ENCODE measurements at regions not wholly inside any gene's neighbourhood (a gene's known extent, or its start where the extent isn't known, plus 50 kb on each side); places are given as distances from the start of the nearest gene placed in this dataset.

DNA sequence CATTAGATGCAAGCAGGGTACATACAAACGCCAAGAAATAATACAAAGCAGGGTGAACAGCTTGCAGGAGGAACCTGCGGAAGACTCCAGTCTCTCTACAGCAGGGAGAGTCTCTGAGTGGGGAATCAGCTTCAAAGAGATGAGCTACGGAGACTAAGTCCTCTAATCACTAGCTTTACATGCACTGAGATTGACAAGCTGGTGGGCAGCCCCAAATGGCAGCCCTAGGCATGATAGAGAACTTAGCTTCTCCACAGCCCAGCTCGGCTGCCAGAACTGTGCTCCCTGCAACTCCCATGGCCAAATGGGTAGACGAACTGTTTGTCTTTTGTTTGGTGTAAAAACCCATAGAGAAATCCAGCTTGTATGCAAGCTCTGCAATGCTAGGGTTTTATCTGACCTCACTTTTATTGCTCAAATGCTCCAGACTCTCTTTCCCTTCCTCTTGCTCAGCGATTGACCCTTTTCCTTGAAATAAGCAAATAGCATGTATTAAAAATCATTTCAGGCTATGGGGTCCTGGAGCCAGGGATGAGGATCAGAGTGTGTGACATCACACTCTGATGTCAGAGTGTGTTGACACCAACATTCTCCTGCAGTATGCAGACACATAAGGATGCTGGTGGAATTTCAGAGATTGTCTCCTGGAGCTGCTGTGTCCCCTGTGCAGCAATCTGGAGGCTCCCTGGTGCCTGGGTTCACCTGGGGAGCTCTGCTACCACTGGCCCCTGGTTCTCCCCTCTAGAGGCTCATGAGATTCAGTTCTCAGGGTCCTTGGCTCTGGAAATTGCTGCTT is 238.5 kb downstream of the TTLL7 start:
- TF ChIP-seq POLR2AphosphoS5 (IDR thresholded peaks at IDR 0.05; ENCODE audit: low read depth, low read length) (no peak), TAF1 (IDR thresholded peaks at IDR 0.05; ENCODE audit: borderline replicate concordance, insufficient read depth, low read length) (no peak), FOXP2 (optimal IDR thresholded peaks at IDR 0.05; ENCODE audit: borderline replicate concordance, extremely low read depth, extremely low read length, insufficient read depth) (no peak), SIN3A (IDR thresholded peaks at IDR 0.05; ENCODE audit: borderline replicate concordance, insufficient read depth, low read length) (no peak)
- TF ChIP-seq, protein P1, sequence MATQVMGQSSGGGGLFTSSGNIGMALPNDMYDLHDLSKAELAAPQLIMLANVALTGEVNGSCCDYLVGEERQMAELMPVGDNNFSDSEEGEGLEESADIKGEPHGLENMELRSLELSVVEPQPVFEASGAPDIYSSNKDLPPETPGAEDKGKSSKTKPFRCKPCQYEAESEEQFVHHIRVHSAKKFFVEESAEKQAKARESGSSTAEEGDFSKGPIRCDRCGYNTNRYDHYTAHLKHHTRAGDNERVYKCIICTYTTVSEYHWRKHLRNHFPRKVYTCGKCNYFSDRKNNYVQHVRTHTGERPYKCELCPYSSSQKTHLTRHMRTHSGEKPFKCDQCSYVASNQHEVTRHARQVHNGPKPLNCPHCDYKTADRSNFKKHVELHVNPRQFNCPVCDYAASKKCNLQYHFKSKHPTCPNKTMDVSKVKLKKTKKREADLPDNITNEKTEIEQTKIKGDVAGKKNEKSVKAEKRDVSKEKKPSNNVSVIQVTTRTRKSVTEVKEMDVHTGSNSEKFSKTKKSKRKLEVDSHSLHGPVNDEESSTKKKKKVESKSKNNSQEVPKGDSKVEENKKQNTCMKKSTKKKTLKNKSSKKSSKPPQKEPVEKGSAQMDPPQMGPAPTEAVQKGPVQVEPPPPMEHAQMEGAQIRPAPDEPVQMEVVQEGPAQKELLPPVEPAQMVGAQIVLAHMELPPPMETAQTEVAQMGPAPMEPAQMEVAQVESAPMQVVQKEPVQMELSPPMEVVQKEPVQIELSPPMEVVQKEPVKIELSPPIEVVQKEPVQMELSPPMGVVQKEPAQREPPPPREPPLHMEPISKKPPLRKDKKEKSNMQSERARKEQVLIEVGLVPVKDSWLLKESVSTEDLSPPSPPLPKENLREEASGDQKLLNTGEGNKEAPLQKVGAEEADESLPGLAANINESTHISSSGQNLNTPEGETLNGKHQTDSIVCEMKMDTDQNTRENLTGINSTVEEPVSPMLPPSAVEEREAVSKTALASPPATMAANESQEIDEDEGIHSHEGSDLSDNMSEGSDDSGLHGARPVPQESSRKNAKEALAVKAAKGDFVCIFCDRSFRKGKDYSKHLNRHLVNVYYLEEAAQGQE (IDR thresholded peaks at IDR 0.05; ENCODE audit: insufficient read depth in 1 of 2, low read depth in 2 of 2, low read length in 2 of 2): no peak

DNA sequence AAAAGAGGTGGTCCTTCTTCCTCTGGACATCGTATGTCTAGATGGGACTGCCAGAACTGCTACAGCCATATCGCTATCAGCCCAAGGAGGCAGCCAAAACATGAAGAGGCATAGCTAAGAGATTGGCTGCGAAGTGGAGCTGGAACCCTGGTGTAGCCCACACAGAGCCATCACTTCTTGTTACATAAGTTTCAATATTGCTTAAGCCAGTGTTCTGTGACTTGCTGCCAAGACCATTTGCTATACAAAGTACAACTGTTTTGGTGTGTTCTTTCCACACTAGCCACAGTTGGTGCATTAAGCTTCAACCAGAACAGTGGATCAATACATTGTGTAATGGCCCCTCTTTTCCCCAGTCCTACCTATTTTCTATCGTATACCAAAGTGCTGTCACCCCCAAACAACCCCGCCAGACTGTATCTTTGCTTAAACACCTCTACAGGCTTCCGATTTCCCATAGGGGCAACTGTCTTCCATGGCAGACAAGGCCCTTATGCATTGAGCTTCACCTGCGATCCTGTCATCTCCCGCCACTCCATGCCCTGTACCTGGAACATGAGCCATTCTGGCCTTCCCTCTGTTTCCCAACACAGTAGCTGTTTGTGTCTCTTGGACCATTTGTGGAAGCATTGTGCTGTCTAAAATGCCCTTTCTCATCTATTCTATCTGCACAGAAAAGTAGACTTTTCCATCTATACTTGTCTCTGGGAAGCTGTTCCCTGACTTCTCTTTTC is 241.8 kb downstream of the TTLL7 start:
- TF ChIP-seq, protein P1 (IDR thresholded peaks at IDR 0.05; ENCODE audit: insufficient read depth in 1 of 2, low read depth in 2 of 2, low read length in 2 of 2): no peak
- no peak for TF ChIP-seq FOXP2 (optimal IDR thresholded peaks at IDR 0.05; ENCODE audit: borderline replicate concordance, extremely low read depth, extremely low read length, insufficient read depth)
- TF ChIP-seq POLR2AphosphoS5 (IDR thresholded peaks at IDR 0.05; ENCODE audit: low read depth, low read length): no peak
- TF ChIP-seq SIN3A (IDR thresholded peaks at IDR 0.05; ENCODE audit: borderline replicate concordance, insufficient read depth, low read length): no peak
- TF ChIP-seq TAF1 (IDR thresholded peaks at IDR 0.05; ENCODE audit: borderline replicate concordance, insufficient read depth, low read length): no peak

DNA sequence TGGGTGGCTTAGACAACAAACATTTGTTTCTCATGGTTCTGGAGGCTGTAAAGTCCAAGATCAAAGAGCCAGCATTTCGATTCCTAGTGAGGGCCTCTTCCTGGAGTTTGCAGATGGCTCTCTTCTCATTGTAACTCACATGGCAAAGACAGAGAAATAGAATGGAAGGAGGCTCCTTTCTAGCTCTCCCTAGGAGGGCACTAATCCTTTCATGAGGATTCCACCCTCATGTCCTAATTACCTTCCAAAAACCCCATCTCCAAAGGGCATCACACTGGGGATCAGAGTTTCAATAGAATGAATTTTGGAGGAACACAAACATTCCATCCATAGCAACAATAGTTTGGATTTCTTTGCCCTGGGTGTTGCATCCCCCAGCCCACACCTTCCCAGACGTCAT is 247.3 kb downstream of the TTLL7 start:
- TF ChIP-seq TAF1 (IDR thresholded peaks at IDR 0.05; ENCODE audit: borderline replicate concordance, insufficient read depth, low read length): no peak
- TF ChIP-seq POLR2AphosphoS5 (IDR thresholded peaks at IDR 0.05; ENCODE audit: low read depth, low read length): no peak
- no peak for TF ChIP-seq FOXP2 (optimal IDR thresholded peaks at IDR 0.05; ENCODE audit: borderline replicate concordance, extremely low read depth, extremely low read length, insufficient read depth)
- no peak for TF ChIP-seq SIN3A (IDR thresholded peaks at IDR 0.05; ENCODE audit: borderline replicate concordance, insufficient read depth, low read length)
- TF ChIP-seq, protein P1 (IDR thresholded peaks at IDR 0.05; ENCODE audit: insufficient read depth in 1 of 2, low read depth in 2 of 2, low read length in 2 of 2): no peak

DNA sequence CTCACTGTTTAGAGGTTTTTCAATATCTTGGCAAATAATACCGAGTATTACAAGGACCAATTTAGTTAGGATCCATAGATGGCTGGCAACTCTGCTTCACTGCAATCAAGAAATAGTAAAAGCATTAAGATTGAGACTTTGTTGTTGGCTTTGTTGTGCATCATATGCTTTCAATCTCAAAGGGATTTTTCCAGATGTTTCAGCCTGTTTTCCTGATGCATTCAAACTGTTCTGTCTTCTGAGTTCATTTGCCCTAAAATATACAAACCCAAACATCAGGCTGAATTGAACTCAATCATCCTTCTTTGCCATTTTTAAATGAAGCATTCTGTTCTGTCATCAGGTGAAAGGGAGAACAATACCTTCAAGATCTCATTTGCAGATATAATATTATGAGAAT is 248.7 kb downstream of the TTLL7 start:
- TF ChIP-seq TAF1 (IDR thresholded peaks at IDR 0.05; ENCODE audit: borderline replicate concordance, insufficient read depth, low read length) (no peak), FOXP2 (optimal IDR thresholded peaks at IDR 0.05; ENCODE audit: borderline replicate concordance, extremely low read depth, extremely low read length, insufficient read depth) (no peak), POLR2AphosphoS5 (IDR thresholded peaks at IDR 0.05; ENCODE audit: low read depth, low read length) (no peak), SIN3A (IDR thresholded peaks at IDR 0.05; ENCODE audit: borderline replicate concordance, insufficient read depth, low read length) (no peak)
- TF ChIP-seq, protein P1 (IDR thresholded peaks at IDR 0.05; ENCODE audit: insufficient read depth in 1 of 2, low read depth in 2 of 2, low read length in 2 of 2): no peak
